AG10803 (cell line): ENCODE measurements at regions not wholly inside any gene's neighbourhood (a gene's known extent, or its start where the extent isn't known, plus 50 kb on each side); places are given as distances from the start of the nearest gene placed in this dataset.
"Not testable (repeated sequence)": the region's sequence is repeated elsewhere in the genome, so short reads cannot be mapped to it uniquely, and the experiment has no call there.

Experiments
- DNase-seq: peaks from one replicate; pipeline ENCODE4 v3.0.0; 2010; ENCODE audit warnings: low read depth
- H3K4me3 ChIP-seq: 2 replicates; pipeline ENCODE4 v1.5.1; 2011; ENCODE audit warnings: mild to moderate bottlenecking, low read length, control low read depth
- TF ChIP-seq, protein P1 (sequence below): conservative IDR thresholded peaks from 2 replicates; pipeline ENCODE4 v1.5.1; 2011; ENCODE audit warnings: mild to moderate bottlenecking, low read length, control low read depth, inconsistent platforms

DNA sequence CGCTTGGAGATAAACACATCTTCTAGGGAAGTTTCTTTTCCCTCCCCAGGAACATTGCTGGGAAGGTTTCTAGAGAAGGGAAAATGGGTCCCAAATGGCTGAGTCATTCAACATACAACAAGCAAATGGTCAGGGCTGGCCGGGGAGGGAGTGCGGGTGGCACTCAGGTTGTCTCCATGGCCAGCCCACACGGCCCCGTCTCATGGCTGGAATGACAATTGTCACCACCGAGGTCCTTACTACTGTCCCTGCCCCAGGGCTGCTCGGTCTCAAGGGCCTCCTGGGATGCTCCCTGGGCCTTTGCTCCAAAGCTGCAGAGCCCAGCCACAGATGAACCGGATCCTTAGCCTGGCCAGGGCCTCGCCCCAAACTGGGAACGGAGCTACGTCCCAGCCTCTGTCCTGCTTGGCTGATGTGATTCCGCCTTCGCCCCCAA lies 121.9 kb downstream of the FGF18 start:
- H3K4me3 ChIP-seq, result no peak overlapping the region
- TF ChIP-seq, protein P1, sequence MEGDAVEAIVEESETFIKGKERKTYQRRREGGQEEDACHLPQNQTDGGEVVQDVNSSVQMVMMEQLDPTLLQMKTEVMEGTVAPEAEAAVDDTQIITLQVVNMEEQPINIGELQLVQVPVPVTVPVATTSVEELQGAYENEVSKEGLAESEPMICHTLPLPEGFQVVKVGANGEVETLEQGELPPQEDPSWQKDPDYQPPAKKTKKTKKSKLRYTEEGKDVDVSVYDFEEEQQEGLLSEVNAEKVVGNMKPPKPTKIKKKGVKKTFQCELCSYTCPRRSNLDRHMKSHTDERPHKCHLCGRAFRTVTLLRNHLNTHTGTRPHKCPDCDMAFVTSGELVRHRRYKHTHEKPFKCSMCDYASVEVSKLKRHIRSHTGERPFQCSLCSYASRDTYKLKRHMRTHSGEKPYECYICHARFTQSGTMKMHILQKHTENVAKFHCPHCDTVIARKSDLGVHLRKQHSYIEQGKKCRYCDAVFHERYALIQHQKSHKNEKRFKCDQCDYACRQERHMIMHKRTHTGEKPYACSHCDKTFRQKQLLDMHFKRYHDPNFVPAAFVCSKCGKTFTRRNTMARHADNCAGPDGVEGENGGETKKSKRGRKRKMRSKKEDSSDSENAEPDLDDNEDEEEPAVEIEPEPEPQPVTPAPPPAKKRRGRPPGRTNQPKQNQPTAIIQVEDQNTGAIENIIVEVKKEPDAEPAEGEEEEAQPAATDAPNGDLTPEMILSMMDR, result no peak
- no peak for DNase-seq

DNA sequence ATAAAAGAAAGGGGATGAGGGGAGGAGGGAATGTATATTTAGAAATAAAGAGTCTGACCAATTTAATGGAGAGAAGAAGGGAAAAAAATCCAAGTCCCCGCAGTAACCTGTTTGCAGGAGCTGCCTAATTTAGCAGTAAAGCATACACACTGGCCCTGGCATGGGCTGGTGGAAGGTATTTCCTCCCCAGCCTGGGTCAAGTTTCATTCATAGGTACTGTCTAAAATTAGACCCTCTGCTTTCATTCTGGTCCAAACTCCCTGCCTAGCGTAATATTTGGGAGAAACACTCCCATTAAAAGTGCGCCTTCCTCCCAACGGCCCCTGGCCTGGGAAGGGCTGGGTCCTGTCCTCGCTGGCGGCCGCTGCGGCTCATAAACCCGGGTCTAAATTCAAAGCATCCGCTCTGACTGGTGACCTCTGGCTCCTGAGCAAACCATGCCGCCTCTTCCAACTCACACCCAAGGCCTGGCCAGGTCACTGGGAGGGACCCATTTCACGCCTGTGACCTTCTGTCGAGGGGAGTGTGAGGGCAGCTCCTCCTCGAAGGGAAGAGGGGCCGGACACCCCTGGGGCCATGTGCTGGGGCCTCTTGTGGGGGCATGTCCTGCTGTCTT lies 123.2 kb downstream of the FGF18 start:
- TF ChIP-seq, protein P1, result no peak
- DNase-seq, result no peak
- no peak overlapping the region for H3K4me3 ChIP-seq

DNA sequence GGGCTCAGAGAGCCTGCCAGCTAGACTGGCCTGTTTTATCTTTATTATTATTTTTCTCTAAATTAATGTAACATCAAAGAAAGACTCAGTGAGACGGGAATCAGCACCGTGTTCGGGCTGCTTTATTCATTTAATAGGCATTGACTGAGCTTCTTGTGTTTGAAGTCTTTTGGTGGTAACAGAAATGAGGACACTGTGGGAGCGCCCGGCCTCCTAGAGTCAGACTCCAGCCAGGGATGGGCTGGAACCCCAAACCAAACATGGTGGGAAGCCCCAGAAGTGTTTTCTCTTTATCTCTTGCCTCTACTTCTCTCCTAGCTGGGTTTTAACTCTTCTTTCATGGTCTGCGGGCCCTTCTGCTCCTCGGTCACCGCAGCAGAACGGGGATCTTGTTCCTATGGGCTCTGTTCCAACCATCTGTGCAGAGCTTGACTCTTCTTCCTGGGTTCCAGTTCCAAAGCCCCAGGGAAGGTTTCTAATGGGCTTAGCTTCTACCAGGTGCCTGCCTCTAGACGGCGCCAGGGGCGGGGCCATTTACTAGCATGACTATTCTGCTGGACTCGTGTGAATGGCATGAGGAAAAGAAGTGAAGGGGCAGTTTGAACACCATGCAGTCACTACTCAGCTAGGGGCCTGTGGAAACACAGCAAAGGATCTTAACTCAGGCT lies 123.8 kb downstream of the FGF18 start:
- DNase-seq, result no peak
- TF ChIP-seq, protein P1, result no peak

DNA sequence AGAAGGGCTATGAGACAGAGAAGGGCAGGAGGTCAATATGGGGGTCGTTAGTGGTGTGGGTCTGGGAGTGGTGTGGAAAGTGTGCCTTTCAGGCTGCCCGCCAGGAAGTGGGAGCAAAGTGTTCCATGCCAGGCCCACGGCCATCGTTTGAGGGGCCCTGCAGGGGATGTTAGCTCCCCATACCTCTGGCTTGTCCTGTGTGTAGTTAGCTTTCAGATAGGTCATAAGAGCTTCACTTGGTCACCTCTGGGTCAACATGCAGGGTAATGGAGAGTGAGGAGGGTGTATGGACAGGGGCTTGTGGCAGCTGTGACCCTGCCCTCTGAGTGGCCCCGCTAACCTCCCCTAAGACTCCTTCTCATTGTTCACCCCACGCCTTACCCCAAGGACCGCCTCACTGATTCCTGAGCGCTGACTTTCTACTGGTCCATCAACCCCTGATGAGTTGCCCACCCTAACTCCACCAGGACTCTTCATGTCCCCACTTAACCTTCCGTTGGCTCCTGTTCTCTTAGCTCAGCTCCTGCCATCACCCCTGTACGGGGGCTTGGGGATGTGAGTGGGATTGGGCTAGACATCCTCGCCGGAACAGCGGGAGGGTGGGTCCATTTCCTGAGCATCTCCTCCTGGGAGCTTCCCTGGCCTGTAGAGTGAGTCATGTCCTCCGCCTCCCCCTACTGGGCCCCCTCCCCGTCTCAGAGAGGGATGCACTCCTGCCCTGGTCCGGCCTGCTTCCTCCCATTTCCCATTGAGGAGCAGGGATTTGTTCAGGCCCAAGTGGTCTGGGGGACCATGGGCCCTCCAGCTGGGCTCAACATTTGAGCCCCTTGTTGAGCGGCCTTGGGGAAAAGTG lies 125.7 kb downstream of the FGF18 start:
- TF ChIP-seq, protein P1, result no peak
- H3K4me3 ChIP-seq, result no peak overlapping the region
- no peak for DNase-seq

More for the DNA sequence above, 123.8 kb downstream of the FGF18 start:
- no peak overlapping the region for H3K4me3 ChIP-seq

DNA sequence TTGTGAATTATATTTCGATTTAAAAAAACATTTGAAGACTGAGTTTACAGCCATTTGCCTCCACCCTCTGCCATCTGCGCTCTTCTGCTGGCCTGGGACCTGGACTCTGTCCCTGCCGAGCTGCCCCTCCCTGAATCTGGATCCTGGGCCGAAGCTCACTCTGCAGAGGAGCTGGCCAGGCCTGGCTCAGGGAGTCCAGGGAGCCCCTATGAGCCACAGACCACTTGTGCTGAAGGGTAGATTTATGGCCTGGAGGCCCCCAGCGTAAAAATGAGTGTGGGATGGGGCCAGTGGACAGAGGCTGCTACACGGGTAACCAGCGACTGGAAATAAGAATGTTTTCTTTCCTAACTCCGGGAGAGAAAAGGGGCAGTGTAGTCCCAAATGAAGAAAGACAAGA lies 129.8 kb downstream of the FGF18 start:
- TF ChIP-seq, protein P1, result no peak
- H3K4me3 ChIP-seq, result no peak overlapping the region
- DNase-seq, result no peak

DNA sequence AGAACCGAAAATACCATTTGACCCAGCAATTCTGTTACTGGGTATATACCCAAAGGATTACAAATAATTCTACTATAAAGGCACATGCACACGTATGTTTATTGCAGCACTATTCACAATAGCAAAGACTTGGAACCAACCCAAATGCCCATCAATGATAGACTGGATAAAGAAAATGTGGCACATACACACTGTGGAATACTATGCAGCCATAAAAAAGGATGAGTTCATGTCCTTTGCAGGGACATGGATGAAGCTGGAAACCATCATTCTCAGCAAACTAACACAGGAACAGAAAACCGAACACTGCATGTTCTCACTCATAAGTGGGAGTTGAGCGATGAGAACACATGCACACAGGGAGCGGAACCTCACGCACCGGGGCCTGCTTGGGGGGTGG lies 134.4 kb downstream of the FGF18 start:
- DNase-seq, H3K4me3 ChIP-seq: not testable (repeated sequence)

DNA sequence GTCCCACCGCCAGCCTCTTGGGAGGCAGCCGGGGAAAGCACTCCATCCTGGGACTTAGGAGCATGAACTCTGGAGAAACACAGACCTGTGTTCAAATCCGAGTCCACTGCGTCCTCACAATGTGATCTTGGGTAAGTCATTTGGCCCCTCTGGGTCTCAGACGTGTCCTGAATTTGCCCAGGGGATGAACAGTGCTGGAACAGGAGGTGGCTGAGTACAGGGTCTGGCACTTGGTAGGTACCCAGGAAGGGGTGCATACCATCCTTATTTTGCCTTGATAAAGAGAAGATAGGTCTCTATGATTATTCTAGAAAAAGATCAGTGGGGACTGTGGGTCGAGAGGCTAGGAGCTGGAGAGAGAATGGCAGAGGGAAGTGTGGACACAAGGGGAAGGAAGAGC lies 135.7 kb downstream of the FGF18 start:
- TF ChIP-seq, protein P1, result no peak
- DNase-seq, result no peak

More for the DNA sequence above, 135.7 kb downstream of the FGF18 start:
- no peak overlapping the region for H3K4me3 ChIP-seq
